Upper lobe of right lung (tissue), 1 donor: ENCODE measurements at regions not wholly inside any gene's neighbourhood (a gene's known extent, or its start where the extent isn't known, plus 50 kb on each side); places are given as distances from the start of the nearest gene placed in this dataset.

Source experiments
- ATAC-seq: fragments of 200-7000 bp; cut with Tn5 transposase; one replicate; pipeline ENCODE4 v1.9.1; 2020; ENCODE audit warnings: mild to moderate bottlenecking, moderate library complexity
- DNase-seq: peaks from one replicate; pipeline ENCODE4 v3.0.0-alpha.2; 2020
- H3K27ac ChIP-seq: fragments of 200-600 bp; one replicate; pipeline ENCODE4 v1.8.0; 2022
- H3K27me3 ChIP-seq: fragments of 200-600 bp; one replicate; pipeline ENCODE4 v1.8.0; 2022; ENCODE audit warnings: mild to moderate bottlenecking
- H3K36me3 ChIP-seq: fragments of 200-600 bp; one replicate; pipeline ENCODE4 v1.8.0; 2022
- H3K4me1 ChIP-seq: fragments of 200-600 bp; one replicate; pipeline ENCODE4 v1.8.0; 2022
- H3K4me3 ChIP-seq: fragments of 200-600 bp; one replicate; pipeline ENCODE4 v1.8.0; 2022; ENCODE audit warnings: mild to moderate bottlenecking
- H3K9me3 ChIP-seq: fragments of 200-600 bp; one replicate; pipeline ENCODE4 v1.8.0; 2022
- intact Hi-C: fragments of 100-400 bp; cut with DNase I; formaldehyde crosslinking; loops from one replicate; pipeline ENCODE4 v1.11.0; 2022
- TF ChIP-seq, protein P1 (sequence below): fragments of 200-600 bp; IDR thresholded peaks from one replicate; pipeline ENCODE4 v1.8.0; 2022; ENCODE audit warnings: antibody characterized with exemption
- donor health status: DM: no; HTN: yes; CAD: no; lungs with severe emphysema.

DNA sequence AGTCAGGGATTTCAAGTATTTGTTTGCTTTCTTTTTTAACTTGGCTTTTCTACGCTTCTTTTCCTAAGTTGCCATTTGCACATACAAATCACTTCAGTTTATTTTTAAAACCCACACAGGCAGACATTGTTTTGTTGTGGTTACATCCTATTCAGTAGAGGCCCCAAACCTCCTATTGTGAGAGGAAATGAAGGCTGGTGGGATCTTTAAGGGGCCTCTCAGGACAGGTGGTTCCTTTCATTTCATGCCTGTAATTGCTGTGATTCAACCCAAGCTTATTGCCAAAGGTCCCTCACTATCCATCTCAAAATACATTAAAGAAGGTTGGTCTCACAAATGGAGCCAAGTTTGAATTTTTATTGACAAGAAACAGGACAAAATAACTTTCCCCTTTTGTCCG is 257.1 kb downstream of the ADAMTS20 start:
- H3K27me3 ChIP-seq, result no peaks in the 10 kb centered on the region
- TF ChIP-seq, protein P1, sequence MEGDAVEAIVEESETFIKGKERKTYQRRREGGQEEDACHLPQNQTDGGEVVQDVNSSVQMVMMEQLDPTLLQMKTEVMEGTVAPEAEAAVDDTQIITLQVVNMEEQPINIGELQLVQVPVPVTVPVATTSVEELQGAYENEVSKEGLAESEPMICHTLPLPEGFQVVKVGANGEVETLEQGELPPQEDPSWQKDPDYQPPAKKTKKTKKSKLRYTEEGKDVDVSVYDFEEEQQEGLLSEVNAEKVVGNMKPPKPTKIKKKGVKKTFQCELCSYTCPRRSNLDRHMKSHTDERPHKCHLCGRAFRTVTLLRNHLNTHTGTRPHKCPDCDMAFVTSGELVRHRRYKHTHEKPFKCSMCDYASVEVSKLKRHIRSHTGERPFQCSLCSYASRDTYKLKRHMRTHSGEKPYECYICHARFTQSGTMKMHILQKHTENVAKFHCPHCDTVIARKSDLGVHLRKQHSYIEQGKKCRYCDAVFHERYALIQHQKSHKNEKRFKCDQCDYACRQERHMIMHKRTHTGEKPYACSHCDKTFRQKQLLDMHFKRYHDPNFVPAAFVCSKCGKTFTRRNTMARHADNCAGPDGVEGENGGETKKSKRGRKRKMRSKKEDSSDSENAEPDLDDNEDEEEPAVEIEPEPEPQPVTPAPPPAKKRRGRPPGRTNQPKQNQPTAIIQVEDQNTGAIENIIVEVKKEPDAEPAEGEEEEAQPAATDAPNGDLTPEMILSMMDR, result no peak
- H3K9me3 ChIP-seq, result no peaks in the 10 kb centered on the region
- DNase-seq (no peak), ATAC-seq (no peak)
- H3K36me3 ChIP-seq, result no peaks in the 10 kb centered on the region
- H3K4me1 ChIP-seq, result no peaks in the 10 kb centered on the region
- no peak overlapping the region for H3K4me3 ChIP-seq
- intact Hi-C loops, result no loop called here
- no peak overlapping the region for H3K27ac ChIP-seq

DNA sequence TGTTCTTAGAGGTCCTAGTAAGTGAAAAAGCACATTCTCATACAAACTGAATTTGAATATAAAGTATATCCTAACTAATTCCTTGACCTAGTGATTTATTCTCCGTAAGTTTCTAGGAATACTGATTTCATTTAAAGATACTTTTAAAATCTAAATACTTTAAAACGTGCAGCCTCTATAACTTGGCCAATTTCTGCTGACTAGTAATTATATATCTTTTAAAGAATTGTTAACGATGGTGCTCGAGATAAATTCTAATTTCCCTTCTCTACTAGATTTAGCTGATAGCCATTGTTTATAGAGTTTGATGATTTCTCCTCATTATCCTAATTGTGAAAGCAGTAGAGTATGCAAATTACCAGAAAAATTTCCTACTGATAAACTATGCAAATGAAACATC is 257.9 kb downstream of the ADAMTS20 start:
- intact Hi-C loops, result no loop called here
- H3K36me3 ChIP-seq, result no peaks in the 10 kb centered on the region
- H3K4me1 ChIP-seq, result peaks cover 2% of the 10 kb centered on the region
- H3K27ac ChIP-seq, result no peak overlapping the region
- ATAC-seq (no peak), DNase-seq (no peak)
- H3K4me3 ChIP-seq, result no peak overlapping the region
- TF ChIP-seq, protein P1, result no peak
- no peaks in the 10 kb centered on the region for H3K27me3 ChIP-seq
- no peaks in the 10 kb centered on the region for H3K9me3 ChIP-seq

DNA sequence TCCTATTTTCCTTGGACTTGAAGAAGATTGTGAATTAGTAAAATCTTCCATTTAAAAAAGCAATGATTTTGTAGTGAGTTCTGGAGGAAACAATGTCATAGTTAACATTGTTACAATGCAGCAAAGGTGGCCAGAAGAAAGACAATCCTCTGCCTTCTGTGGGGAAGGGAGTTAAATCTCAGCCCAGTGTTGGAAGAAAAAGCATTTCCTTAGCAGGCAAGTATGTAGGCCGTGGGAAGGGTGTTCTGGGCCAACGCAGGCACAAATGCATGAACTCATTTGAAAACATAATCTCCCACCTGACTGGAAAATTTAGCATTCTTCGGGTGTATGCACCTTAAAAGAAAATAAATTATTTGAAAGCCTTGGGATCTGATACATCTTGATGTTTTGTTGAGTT is 258.6 kb downstream of the ADAMTS20 start:
- Histone ChIP-seq H3K4me3 (no peak overlapping the region), H3K27ac (no peak overlapping the region), H3K27me3 (no peaks in the 10 kb centered on the region), H3K36me3 (no peaks in the 10 kb centered on the region), H3K9me3 (no peaks in the 10 kb centered on the region), H3K4me1 (peaks cover 5% of the 10 kb centered on the region)
- ATAC-seq, result no peak
- no peak for DNase-seq
- TF ChIP-seq, protein P1, result no peak
- intact Hi-C loops, result no loop called here

DNA sequence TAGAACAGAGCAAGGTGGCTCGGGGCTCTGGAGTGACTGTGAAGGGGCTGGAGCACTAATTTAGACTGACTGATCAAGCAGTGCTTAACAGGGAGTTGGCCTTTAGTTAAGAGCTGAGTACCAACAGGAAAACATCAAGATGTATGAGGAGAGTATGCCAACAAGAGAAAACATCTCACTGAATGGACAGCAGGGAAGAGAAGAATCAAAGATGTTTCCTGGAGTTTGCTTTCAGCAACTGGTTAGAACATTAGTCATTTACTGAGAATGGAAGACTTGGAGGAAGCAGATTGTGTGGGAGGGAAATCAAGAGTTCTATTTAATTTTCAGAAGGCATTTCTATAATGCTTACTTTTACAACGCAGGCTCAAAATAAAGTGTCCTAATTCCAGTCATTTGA is 259.3 kb downstream of the ADAMTS20 start:
- ATAC-seq (no peak), DNase-seq (no peak)
- intact Hi-C loops, result no loop called here
- Histone ChIP-seq H3K36me3 (no peaks in the 10 kb centered on the region), H3K9me3 (no peaks in the 10 kb centered on the region), H3K27me3 (no peaks in the 10 kb centered on the region), H3K4me1 (peaks cover 5% of the 10 kb centered on the region), H3K27ac (no peak overlapping the region), H3K4me3 (no peak overlapping the region)
- TF ChIP-seq, protein P1, result no peak

DNA sequence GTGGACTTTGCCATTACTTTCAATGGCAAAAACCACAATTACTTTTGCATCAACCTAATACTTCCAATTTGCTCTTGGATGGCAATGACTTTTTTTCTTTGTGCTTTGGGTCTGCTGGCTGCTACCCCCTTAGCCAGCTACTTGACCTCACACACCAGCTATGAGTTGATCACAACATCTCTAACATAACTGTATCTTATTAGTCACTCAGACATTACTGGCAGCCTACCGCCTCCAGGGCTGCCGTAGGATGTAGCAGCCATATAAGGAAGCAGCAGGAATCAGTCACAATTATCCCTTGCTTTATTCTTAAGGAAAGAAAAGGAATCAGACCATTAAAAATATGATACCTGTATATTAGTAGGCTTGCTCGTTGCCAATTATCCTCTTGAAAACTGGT is 260.5 kb downstream of the ADAMTS20 start:
- Histone ChIP-seq H3K27me3 (no peaks in the 10 kb centered on the region), H3K9me3 (no peaks in the 10 kb centered on the region), H3K4me3 (no peak overlapping the region), H3K4me1 (peaks cover 5% of the 10 kb centered on the region), H3K36me3 (no peaks in the 10 kb centered on the region), H3K27ac (no peak overlapping the region)
- intact Hi-C loops, result no loop called here
- no peak for ATAC-seq
- DNase-seq, result no peak
- TF ChIP-seq, protein P1, result no peak

DNA sequence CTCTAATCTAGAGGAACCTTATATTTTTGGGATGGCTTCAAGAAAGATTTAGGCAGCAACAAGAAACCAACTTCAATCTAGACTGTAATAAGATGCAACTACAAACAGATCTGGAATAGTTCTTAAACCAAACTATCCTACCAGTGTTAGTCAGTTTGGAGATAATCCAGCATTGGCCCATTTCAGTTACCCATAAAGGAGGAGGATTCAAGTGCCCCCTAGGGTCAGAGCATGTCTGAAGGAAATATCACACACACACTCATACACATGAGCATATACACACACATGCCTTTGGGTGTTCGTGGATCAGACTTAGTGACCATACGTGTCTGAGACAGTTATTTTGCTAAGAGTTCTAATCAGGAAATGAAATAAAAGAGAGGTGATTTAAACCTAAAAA is 261.2 kb downstream of the ADAMTS20 start:
- no peaks in the 10 kb centered on the region for H3K36me3 ChIP-seq
- DNase-seq, result no peak
- intact Hi-C loops, result no loop called here
- no peaks in the 10 kb centered on the region for H3K9me3 ChIP-seq
- TF ChIP-seq, protein P1, result no peak
- ATAC-seq, result no peak
- no peaks in the 10 kb centered on the region for H3K27me3 ChIP-seq
- H3K4me3 ChIP-seq, result no peak overlapping the region
- peaks cover 5% of the 10 kb centered on the region for H3K4me1 ChIP-seq
- H3K27ac ChIP-seq, result no peak overlapping the region
